Fibroblast of peridontal ligament (primary cell): ENCODE measurements at regions not wholly inside any gene's neighbourhood (a gene's known extent, or its start where the extent isn't known, plus 50 kb on each side); places are given as distances from the start of the nearest gene placed in this dataset.

Experiments
- DNase-seq: peaks from one replicate; pipeline ENCODE4 v3.0.0-alpha.2; 2010; ENCODE audit errors: extremely low read depth

DNA sequence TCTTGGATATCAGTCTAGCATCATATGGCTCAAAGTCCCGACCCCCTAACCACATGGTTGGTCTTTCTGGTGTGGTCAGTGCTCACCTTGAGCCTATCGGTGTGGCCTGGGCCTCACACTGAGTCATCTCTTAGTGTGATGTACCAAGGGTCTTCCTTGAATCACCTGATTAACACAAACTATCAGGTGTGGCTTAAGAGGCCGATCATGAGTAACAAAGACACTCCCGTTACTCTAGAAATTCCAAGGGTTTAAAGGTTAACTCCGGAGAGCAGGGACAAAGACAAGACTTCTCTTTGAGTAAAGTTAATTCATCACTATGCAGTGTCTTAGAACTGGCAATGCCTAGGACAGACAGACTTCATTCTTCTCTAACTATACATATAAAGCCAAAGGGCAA lies 52.3 kb upstream of the ARMC3 start:
- no peak for DNase-seq

- no peak for DNase-seq
Measured at GRCh38 chr10:22874189-22874854, 53.5 kb upstream of the ARMC3 start.

GRCh38 chr10:22856444-22857074 lies 71.3 kb upstream of the ARMC3 start:
- no peak for DNase-seq

GRCh38 chr10:22854935-22855421 lies 72.9 kb upstream of the ARMC3 start:
- peak; percentile 35 for DNase-seq

- no peak for DNase-seq
Measured at GRCh38 chr10:22853906-22854447, 73.9 kb upstream of the ARMC3 start.

DNA sequence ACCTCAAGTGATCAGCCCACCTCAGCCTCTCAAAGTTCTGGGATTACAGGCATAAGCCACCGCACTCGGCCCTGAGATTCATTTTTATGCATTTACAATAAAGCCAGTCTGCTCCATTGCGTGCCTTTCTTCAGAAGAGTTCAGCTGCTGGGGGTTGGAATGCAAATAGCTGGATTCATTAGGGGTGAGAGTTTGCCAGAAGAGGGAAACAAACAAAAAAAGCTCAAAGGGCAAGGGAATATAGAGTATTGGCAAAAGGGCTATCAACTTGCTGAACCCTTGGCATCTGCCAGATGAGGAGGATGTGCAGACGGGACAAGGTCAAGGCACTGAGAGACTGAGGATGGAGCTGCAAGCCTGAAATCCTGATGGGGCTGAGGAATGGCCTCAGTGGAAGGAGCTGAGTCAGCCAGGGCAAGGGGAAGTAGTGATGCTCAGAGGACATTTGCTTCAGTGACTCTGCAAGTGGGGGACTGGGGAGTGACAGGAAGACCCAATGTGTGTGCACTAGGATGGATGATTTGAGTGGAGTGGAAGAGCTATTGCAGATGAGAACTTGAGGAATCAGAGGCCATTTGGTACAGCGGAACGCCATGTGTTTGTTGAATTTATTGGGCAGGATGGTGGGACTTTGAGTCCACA lies 75.0 kb upstream of the ARMC3 start:
- no peak for DNase-seq

- no peak for DNase-seq
Measured at GRCh38 chr10:22851865-22852239, 76.0 kb upstream of the ARMC3 start.

- DNase-seq: peak; percentile 24
Measured at GRCh38 chr10:22850541-22850940, 77.3 kb upstream of the ARMC3 start.

- DNase-seq: peak; percentile 47
Measured at GRCh38 chr10:22849077-22849805, 78.6 kb upstream of the ARMC3 start.

DNA sequence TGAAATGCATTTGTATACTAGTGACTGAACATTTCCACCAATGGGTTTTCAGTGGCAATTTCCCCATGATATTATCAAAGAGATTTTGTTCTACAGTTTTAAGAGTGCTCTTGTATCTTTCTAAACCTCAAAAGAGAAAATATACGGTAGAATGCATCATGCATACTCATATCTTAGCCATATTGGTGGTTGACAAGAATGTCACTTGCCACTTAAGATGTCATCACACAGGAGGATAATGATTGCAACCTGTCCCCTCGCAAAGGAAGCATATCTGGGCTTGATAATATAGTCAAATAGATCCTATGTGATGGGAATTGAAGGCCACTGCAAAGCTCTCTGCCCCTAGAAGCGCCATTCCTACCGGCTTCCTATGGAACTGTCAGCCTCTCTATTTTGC lies 79.3 kb upstream of the ARMC3 start:
- no peak for DNase-seq

DNA sequence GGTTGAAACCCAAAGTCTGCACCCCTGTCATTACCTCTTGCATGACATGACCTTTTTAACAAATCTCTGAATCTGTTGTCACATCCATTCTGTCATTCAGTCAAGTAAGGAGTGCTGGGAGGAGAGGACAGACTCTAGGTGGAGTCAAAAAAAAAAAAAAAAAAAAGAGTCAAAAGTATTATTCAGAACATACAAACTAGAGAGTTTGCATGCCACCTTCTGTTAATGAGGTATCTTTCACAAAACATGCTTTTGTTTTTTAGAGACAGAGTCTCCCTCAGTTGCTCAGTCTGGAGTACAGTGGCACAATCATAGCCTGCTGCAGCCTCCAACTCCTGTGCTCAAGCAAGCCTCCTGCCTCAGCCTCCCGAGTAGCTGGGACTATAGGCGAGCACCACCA lies 81.6 kb upstream of the ARMC3 start:
- no peak for DNase-seq

DNA sequence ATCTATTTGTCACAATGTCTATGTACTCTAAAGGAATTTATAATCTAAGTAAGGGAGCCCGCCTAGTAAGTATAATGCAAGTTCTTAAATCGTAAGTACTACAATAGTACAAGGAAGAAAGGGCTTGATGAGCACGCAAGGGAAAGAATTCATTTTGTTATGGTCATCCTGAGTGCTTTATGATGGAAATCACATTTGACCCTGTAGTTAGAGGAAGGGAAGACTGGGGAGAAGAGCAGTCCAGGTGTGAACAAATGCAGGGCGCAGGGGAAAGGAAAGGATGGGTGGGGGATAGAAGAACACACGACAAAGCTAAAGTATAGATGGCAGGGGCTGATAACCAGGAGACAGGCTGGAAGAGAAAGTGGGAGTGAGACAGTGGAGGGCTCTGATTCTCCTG lies 88.2 kb upstream of the ARMC3 start:
- no peak for DNase-seq

DNA sequence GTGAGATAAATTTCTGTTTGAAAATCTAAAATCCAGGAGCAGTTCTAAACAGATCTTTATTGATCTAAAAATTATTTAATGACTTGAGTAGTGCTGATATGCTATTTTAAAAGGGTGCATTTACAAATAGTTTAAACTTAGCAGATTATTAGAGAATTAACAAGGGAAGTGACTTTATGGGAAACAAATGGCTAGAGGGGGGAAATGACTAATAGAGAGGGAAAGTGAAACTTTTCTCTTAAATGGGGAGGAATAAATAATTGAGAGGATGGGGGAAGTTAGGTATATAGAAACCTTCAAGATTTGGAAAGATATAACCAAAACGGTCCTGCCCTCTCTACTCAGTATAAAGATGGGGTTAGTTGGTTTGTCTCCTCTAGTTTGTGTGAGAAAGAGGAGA lies 90.1 kb upstream of the ARMC3 start:
- no peak for DNase-seq

- no peak for DNase-seq
Measured at GRCh38 chr10:22837351-22837750, 90.5 kb upstream of the ARMC3 start.

GRCh38 chr10:22834471-22834870 lies 93.4 kb upstream of the ARMC3 start:
- no peak for DNase-seq

- DNase-seq: no peak
Measured at GRCh38 chr10:22833781-22834180, 94.1 kb upstream of the ARMC3 start.

DNA sequence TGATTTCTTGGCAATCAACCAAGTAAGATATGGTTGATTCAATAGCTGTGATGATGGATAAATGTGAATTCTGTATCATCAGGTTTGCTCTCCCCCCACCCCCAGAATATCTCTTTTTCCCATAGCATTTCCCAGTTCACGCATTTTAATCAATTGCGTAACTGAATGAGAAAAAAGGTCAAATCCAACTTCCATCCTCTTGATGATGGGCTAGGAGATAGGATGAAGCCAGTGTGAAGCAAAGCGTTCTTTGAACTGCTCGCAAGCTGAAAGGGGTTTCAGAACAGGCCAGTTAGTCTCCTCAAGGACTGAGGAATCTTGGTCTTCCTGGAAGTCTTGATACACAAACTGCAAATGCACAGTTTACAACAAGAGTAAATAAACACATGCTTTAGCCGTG lies 94.5 kb upstream of the ARMC3 start:
- no peak for DNase-seq

DNA sequence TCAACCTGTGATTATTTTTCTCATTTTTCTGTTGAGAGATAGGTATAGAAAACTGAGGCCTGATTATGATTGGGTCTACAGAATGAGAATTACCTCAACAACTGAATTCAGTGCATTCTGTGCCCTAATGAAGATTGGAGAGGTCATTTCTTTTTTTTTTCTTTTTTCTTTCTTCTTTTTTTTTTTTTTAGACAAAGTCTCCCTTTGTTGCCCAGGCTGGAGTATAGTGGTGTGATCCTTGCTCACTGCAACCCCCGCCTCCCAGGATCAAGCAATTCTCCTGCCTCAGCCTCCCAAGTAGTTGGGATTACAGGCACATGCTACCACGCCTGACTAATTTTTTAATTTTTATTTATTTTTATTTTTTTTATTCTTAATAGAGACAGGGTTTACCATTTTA lies 95.0 kb upstream of the ARMC3 start:
- DNase-seq: no peak

DNA sequence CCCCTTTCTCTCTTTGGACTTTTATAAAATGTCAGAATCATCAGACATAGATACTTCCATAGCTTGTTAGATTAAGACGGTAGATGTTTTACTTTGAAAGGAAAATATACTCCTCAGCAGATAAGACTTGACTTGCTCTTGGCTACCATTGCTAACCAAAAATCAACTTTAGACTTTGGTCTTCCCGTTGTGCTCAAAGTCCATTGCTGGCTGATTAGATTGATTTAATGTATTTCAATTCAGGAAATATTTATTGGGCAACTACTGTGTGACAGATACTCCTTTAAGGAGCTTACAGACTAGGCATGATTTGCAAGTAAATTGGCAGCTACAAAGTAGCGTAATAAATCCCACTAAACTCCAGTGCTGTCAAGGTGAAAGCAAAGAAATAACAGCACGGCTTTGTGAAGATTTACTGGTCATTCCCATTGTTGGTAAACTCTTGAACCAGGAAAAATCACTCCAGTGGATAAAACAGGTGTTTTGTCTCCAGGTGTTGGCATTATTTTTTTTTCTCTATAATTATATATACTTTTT lies 95.7 kb upstream of the ARMC3 start:
- DNase-seq: no peak

DNA sequence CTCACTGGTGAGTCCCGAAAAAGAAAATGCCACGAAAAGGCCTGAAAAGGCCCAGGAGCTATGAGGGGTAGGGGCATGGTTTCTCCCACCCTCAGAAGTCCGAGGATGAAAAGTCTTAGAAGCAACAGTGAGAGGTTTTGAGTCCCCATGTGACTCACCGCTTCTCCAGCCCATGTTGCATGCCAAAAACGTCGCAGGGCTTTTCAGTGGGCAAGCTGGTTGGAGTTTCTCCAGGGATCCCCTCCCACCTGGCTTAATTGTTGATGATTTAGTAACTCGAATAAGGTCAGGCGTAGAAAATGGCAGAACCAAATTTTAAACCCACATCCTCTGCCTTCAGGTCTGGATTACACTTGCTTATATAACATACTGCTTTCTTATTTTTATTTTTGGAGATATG lies 96.3 kb upstream of the ARMC3 start:
- DNase-seq: no peak

DNA sequence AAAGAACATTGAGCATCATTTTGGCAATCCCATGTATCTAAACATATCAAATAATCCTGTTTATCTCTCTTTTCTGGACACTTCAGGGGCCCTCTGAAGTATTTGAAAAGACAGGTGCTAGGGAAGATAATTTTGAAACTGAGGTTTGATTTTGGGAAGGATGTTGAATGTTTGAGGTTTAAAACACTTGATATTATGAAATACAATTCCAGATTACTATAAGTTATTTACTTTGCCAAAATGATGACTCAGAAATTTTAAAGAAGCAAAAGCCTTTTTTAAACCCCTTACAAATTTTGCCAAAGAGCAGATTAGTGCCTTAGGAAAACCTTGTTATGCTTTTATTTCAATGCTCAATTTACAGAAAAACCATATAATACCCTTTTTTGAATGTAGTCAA lies 99.1 kb upstream of the ARMC3 start:
- peak; percentile 62 for DNase-seq

- DNase-seq: no peak
Measured at GRCh38 chr10:22825841-22826240, 102.0 kb upstream of the ARMC3 start.
